Astrocyte of the hippocampus (primary cell): ENCODE measurements at regions not wholly inside any gene's neighbourhood (a gene's known extent, or its start where the extent isn't known, plus 50 kb on each side); places are given as distances from the start of the nearest gene placed in this dataset.

Experiments used
- DNase-seq: peaks from one replicate; pipeline ENCODE4 v3.0.0; 2011; ENCODE audit warnings: low read depth, low spot score

DNA sequence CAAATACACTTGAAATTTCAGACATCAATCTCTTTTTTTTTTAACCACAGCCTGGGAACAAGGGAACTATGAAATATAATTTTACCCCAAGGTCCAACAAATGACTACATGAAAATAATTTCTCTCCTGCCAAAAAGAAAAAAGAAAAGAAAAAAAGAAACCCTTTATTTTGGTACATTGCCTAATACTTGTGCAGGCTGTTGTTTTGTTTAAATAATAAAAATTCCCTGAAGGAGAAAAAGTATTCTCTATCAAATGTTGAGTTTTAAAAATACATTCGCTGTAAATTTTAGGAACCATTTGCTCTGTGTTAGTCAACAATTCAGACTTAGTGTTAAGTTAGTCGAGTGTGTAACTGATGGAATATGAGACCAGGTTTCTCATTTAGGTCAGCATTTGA is 155.4 kb downstream of the PRDM6 start:
- DNase-seq = no peak
